Inflammatory macrophage treated with lipopolysaccharide for 1 hour (primary cell): ENCODE measurements at regions not wholly inside any gene's neighbourhood (a gene's known extent, or its start where the extent isn't known, plus 50 kb on each side); places are given as distances from the start of the nearest gene placed in this dataset.

Experiments used
- DNase-seq, 2 donors: peaks; one replicate each; pipeline ENCODE4 v3.0.0-alpha.2; 2020 to 2022

DNA sequence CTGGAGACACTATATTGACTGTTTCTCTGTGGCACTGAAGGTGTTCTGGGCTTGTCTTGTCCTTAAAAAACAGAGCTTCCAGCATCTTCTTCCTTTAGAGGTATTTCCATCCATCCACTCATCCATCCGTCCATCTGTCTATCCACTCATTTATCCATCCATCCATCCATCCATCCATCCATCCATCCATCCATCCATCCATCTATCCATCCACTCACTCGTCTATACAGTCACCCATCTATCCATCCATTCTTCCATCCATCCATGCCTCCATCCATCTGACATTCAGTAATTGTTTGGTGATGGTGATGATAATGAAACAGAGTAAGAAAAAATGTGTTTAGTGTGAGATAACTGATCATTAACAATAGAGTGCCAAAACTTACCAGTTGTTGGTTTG is 334.8 kb downstream of the NSG2 start:
- DNase-seq, result no peak

GRCh38 chr5:174381241-174381640 is 335.7 kb downstream of the NSG2 start:
- DNase-seq, result no peak

- no peak for DNase-seq
These were observed 338.0 kb downstream of the NSG2 start for GRCh38 chr5:174383210-174384167.

- no peak for DNase-seq
These were observed 339.0 kb downstream of the NSG2 start for GRCh38 chr5:174384509-174384947.

DNA sequence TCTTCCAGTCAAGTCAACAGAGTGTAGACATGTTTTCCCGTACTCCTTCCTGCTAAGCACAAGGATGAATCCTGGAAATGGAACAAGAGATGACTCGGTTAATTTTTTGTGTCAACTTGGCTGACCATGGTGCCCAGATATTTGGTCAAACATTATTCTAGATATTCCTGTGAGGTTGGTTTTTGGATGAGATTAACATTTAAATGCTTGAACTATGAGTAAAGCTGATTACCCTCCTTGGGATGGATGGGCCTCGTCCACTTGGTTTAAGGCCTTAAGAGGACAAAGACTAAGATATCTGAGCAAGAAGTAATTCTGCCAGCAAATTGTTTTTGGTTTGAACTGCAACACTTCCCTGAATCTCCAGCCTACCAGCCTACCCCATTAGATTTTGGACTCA is 338.1 kb upstream of the MSX2 start:
- DNase-seq, result no peak

DNA sequence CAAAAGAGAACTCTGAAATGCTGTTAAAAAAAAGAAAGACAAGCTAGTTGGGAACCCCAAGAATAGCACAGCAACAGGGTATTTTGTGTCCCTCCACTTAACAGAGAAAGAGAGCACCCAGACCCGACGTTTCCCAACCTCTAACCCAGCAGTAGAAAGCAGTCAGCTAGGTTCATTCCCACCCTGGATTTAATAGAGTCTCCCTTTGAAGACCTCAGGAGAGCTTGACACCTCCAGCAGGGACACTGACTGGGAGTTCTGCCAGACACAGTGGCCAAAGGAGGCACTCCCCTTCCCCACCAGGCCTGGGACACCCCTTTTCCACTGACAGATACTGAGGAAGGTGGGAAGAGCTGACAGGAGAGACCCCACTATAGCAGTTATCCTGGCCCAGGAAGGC is 337.5 kb upstream of the MSX2 start:
- no peak for DNase-seq

DNA sequence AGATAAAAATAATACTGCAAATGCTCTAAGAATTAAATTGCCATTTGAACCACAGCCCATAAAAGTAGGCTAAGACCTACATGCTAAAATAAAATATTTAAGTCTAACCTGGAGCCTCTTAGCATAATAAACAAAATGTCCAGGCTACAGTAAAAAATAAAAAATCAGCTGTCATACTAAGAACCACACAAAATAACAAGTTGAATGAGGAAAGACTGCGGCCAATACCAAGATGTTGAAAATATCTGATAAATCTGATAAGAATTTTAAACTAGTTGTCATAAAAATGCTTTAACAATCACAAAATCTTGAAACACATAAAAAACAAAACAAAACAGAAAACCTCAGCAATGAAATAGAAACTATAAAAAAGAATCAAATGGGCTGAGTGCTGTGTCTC is 336.9 kb upstream of the MSX2 start:
- no peak for DNase-seq

DNA sequence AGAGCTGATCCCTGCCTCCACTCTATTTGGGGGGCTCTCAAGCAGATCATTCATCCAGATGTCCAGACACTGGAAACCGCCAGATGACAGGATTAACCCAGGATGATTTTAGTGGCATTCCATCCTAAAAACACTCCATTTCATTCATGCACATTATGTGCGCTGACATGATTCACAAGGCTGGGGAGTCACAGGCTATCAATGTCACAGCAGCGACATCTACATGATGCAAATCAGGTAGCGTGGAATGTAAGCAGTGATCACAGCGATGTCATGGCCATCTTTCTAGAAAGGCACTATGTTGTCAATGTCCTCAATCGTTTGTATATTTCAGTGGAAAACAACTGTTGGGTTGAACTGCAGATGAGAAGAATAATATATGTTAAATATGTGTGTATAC is 331.5 kb upstream of the MSX2 start:
- DNase-seq, result no peak

GRCh38 chr5:174396541-174396940 is 327.8 kb upstream of the MSX2 start:
- DNase-seq, result no peak

DNA sequence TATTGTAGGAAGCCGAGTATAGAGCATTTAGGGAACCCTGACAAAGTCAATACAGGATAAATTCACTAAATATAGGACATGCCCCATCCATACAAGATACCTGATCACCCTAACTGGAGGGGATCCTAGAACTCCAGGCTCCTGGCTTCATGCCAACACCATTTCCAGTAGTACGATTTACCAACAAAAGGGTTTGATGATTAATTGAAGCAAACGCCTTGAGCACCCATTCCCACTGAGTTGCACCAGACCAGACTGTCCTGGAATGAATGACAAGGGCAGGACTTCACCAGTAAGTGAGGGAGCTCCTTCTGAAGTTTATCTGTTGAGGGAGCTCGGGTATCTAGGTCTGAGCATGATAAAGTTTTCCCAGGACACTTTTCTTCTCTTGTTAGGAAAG is 327.2 kb upstream of the MSX2 start:
- DNase-seq, result no peak

DNA sequence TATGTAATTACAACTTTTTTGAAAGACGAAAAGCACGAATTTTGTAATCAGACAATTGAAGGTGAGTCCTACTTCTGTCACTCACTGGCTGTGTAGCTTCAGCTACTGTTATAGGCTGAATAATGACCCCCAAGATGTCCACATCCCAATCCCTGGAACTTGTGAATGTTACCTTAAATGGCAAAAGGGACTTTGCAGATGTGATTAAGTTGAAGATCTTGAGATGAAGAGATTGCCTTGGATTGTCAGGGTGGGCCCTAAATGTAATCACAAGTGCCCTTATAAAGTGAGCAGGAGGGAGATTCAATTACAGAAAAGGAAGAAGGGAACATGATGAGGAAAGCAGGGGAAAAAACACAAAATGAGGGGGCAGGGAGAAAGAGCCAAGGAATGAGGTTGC is 326.2 kb upstream of the MSX2 start:
- DNase-seq, result no peak

DNA sequence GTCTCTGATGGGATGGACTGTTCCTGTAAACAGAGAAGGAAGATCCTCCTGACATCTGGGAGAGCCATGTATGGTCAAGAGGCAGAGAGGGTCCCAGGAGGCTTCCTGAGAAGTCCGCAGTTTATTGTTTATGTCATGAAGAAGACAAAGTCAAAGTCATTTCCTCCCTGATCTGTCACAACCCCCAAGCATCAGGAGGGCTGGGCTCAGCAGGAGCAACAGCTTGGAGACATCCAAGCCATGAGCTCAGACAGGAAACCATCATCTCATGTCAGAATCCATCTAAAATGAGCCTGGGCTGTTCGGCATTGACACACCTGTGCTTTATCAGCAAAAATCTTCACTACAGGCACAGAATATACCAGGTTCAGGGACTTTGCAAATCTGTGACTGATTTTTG is 325.0 kb upstream of the MSX2 start:
- no peak for DNase-seq

GRCh38 chr5:174400461-174400860 is 323.9 kb upstream of the MSX2 start:
- DNase-seq, result no peak

DNA sequence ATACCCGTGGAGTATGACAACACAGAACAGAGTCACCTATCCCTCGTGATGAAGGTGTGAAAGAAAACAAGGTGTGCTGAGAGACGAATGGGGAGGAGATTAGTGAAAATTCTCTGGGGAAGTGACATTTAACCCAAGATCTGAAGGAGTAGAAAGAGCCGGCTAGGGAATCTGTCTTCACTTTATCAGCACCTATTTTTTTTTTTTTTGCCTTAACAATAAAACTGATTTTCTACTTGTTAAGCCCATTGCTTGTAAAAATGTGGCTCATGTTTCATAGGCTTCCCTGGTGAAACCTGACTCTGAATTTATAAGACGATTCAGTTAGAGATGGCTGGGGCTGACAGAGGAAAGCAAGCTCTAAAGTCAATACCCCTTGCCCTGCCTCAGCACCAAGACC is 322.6 kb upstream of the MSX2 start:
- DNase-seq, result no peak

DNA sequence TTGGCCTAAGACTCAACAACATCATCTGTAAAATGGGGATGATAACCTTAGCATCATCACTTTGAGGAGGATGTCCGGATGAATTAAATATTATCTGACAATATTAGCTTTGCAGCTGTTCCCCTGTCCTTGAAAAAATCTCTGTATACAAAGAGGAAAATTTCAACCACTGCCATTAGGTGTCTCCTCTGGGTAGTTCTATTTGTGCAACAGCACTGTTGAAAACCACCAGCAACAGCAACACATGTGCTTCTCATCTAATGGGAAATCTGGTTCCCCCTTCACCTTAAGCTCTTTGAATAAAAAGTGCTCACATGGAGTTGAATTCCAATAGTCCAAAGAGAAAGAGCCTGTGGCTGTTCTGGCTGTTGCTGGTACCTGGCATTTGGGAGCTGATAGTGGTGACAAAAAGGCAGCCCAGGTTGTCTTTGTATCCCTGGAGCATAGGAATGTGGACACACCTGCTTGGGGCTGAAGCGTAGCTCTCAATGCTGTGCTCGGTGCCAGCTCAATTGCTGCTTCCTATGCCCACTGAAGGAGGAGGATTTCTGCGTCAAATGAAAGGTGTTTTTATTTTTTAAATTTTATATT is 322.1 kb upstream of the MSX2 start:
- DNase-seq, result no peak

DNA sequence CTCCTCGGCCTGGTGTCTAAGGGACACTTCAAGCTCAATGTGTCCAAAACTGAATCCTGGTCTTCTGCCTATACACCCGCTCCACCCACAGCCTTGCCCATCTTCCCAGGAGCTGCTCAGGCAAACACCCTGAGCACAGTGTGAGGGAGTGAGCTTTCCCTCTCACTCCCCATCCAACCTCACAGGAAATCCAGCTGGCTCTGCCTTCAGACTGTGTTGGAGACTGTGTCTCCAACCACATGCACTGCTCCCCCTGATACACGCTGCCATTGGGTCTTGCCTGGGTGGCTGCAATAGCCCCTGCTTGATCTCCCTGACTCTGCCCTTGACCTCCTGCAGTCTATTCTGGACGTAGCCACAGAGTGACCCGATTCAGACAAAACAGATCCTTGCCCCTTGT is 319.5 kb upstream of the MSX2 start:
- no peak for DNase-seq

DNA sequence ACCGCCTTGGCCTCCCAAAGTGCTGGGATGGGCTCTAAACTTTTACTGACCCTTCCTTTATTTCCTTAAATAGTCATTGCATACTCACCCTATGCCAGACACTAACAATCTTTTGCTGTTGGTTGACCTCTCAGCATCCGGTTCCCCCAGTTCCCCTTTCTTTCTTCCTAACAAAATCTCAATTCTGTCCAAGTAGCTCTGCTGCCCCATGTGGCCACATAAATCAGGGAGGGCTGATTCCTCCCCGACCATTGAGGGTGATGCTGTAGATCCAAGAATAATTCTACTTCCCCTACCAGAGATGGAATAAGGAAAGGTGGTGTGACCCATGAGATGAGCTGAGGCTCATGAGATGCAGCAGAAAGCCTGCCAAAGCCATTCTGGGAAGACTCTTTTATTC is 315.3 kb upstream of the MSX2 start:
- peak in 1 of 2 donors; percentile 29 for DNase-seq

DNA sequence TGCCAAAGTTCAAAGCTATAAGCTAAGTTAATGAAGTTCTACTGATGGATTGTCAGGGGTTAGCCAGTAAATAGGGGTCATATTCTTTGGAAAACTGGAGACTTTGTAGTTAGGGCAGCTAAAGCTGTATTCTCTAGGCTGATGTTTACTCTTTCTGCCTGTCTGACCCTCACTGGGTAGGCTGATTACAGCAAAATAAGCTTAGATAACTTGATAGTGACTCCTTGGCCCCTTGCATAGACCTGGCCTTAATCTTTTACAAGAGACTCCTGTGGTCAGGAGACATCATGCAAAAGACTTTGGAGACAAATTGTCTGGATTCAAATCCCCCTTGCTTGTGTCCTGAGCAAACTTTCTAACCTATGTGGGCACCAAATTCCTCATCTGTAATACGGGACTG is 314.4 kb upstream of the MSX2 start:
- DNase-seq, result no peak

DNA sequence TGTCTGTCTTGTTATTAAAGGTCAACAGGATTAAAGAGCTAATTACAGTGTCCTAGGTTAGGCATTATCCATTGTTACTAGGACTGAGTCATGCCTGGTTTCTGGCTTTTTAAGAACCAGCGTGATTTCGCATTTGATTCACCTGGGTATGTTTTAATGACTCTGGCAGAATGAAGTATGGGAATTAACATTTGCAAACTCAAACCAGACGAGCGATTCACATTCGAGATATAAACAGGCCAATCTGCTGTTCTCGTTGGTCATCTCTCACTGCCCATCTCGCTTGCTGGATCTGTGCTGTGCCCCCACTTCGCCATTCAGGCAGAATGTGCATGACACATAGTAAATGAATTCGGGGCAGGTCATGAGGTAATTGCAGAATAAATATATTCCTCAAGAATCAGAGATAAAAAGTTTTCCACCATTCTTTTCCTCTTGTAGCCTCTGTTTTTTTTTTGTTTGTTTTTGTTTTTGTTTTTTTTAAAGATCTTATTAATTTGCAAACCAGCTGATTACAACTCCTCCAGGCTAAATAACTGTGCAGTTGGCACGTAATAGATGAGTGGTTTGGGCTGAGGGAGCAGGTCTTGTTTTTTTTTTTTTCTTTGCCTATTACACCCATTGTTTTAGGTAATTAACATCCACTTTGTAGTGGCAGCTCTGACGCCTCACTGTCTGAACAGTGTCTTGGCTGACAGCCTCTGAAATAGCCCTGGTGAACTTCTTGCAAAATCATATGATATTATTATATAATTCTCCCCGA is 313.5 kb upstream of the MSX2 start:
- no peak for DNase-seq

DNA sequence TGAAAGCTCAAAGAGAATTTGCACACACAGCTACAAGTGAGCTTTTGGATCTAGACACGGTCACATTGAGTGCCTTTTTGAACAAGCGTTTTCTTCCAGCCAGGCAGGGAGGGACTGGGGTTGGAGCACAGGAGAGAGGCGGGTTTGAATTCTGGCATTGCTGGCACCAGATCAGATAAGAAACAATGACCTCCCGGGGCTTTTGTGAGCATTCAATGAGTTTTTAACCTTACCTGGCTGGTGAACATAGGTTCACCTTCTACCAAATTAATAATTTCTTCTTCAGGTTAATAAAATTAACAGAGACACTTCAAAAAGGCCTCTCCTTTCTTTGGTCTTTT is 312.9 kb upstream of the MSX2 start:
- no peak for DNase-seq

- DNase-seq, result no peak
These were observed 312.0 kb upstream of the MSX2 start for GRCh38 chr5:174412374-174412773.

DNA sequence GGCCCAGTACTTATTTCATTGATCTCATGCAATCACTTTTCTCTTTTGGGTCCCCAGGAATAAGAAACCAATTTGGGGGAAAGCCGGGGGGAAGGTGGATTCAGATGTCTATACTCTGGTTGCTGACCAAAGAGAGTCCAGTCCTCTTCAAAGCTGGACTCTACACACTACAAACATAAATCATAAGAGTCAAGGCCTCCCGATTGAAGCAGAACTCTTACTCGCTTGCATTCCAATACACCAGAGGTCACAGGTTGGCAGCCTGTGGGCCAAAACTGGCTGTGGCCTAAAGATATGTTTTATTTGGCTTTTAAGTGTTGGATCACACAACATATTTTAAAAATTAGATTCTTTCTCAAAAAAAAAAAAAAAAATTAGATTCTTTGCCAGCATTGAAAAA is 311.4 kb upstream of the MSX2 start:
- no peak for DNase-seq

DNA sequence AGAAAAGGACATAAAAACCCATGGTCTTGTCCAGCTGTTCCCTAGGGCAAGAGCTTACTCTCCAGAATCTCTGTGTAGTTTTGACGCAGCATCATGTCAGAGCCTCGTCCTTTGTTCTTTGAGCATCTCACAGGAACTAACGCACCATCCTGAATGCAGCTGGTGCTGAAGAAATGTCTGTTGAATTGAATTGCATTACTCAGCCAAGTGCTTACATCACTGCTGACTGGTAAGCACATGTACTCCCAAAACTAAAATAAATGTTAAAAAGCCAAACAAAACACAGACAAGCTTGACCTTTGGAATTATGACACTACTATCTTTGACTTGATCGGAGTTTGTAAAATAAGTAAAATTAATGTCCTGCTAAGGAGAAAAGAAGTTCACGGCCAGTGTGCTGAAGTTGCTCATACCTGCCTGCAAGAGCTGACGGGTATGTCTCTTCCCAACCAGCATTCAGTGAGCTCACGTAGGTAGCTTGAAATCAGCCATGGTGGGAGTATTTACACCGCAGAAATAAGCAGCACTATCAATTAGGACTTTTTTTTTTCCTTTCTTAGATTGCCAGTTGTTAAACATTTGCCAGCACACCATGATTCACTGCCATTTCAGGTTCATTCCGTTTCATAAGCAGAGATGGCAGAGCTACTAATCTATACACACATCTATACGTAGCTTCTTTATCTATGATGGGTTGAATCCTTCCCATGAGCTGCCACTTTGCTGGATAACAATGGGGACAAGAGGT is 310.6 kb upstream of the MSX2 start:
- no peak for DNase-seq
